ENCODE measurements at regions not wholly inside any gene's neighbourhood (a gene's known extent, or its start where the extent isn't known, plus 50 kb on each side); places are given as distances from the start of the nearest gene placed in this dataset.
A peak's percentile ranks its signal among the peaks of the same experiment; 100 is the strongest.
"Not testable (repeated sequence)": the region's sequence is repeated elsewhere in the genome, so short reads cannot be mapped to it uniquely, and the experiment has no call there.

- DNase-seq (ENCODE audit: low spot score) = no peak
Measured at GRCh38 chr9:81073821-81074220, 615.5 kb downstream of the TLE1 start.

- DNase-seq (ENCODE audit: low spot score) = no peak
Measured at GRCh38 chr9:81072758-81073157, 616.6 kb downstream of the TLE1 start.

GRCh38 chr9:81071108-81071507, 618.2 kb downstream of the TLE1 start:
- no peak for DNase-seq (ENCODE audit: low spot score)

GRCh38 chr9:81070689-81071088, 618.7 kb downstream of the TLE1 start:
- DNase-seq (ENCODE audit: low spot score) = no peak

GRCh38 chr9:81069923-81070322, 619.4 kb downstream of the TLE1 start:
- DNase-seq (ENCODE audit: low spot score) = no peak

GRCh38 chr9:81069038-81069795, 620.1 kb downstream of the TLE1 start:
- no peak for DNase-seq (ENCODE audit: low spot score)

- not testable (repeated sequence) for DNase-seq (ENCODE audit: low spot score)
Measured at GRCh38 chr9:81062995-81063394, 626.4 kb downstream of the TLE1 start.

GRCh38 chr9:81058782-81059181, 630.6 kb downstream of the TLE1 start:
- DNase-seq (ENCODE audit: low spot score) = no peak

GRCh38 chr9:81053298-81054025, 635.9 kb downstream of the TLE1 start:
- DNase-seq (ENCODE audit: low spot score) = no peak

- no peak for DNase-seq (ENCODE audit: low spot score)
Measured at GRCh38 chr9:81052846-81053245, 636.5 kb downstream of the TLE1 start.

GRCh38 chr9:81047280-81047679, 642.1 kb downstream of the TLE1 start:
- DNase-seq (ENCODE audit: low spot score) = no peak

GRCh38 chr9:81045658-81046057, 643.7 kb downstream of the TLE1 start:
- no peak for DNase-seq (ENCODE audit: low spot score)

GRCh38 chr9:81037889-81038288, 651.5 kb downstream of the TLE1 start:
- no peak for DNase-seq (ENCODE audit: low spot score)

GRCh38 chr9:81035601-81036000, 653.7 kb downstream of the TLE1 start:
- no peak for DNase-seq (ENCODE audit: low spot score)

- DNase-seq (ENCODE audit: low spot score) = no peak
Measured at GRCh38 chr9:81035171-81035570, 654.2 kb downstream of the TLE1 start.

- DNase-seq (ENCODE audit: low spot score) = no peak
Measured at GRCh38 chr9:81032831-81033230, 656.5 kb downstream of the TLE1 start.

- no peak for DNase-seq (ENCODE audit: low spot score)
Measured at GRCh38 chr9:81032030-81032572, 657.2 kb downstream of the TLE1 start.

- DNase-seq (ENCODE audit: low spot score) = no peak
Measured at GRCh38 chr9:81031422-81032029, 657.8 kb downstream of the TLE1 start.

- no peak for DNase-seq (ENCODE audit: low spot score)
Measured at GRCh38 chr9:81030027-81030426, 659.3 kb downstream of the TLE1 start.

- peak; percentile 5 for DNase-seq (ENCODE audit: low spot score)
Measured at GRCh38 chr9:81028504-81028903, 660.8 kb downstream of the TLE1 start.

GRCh38 chr9:81022177-81022576, 667.2 kb downstream of the TLE1 start:
- DNase-seq (ENCODE audit: low spot score) = no peak

- not testable (repeated sequence) for DNase-seq (ENCODE audit: low spot score)
Measured at GRCh38 chr9:81014945-81015344, 674.4 kb downstream of the TLE1 start.

GRCh38 chr9:81013191-81013590, 676.2 kb downstream of the TLE1 start:
- DNase-seq (ENCODE audit: low spot score) = not testable (repeated sequence)

Measured in iPS-NIHi11 (cell line).